ENCODE measurements at regions not wholly inside any gene's neighbourhood (a gene's known extent, or its start where the extent isn't known, plus 50 kb on each side); places are given as distances from the start of the nearest gene placed in this dataset.

DNA sequence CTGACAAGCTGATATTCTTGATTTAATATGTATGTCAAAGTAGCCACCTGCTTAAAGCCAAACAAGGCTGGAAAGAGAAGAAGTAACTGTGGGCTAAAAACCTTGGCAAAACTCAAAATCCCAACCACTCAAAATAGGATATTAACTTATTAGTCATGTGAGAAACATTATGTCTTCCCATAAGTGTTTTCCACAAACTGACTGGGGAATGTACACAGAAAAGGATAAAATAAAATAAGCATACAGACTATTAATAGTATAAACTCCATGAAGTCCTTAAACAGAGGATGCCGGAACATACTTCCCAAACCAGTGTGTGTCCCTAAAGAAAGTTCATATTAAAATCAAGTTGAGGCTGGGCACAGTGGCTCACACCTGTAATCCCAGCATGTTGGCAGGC lies 263.7 kb upstream of the THBS1 start:
- no peaks in the 10 kb centered on the region for H3K9me3 ChIP-seq (ENCODE audit: control insufficient read depth, low read length, poor library complexity, severe bottlenecking)
- H3K27ac Mint-ChIP-seq, result no peak overlapping the region
- H3K4me1 Mint-ChIP-seq, result no peaks in the 10 kb centered on the region
- DNase-seq (no peak), ATAC-seq (no peak)
- no peaks in the 10 kb centered on the region for H3K36me3 Mint-ChIP-seq (ENCODE audit: low read depth)
- peaks cover 27% of the 10 kb centered on the region for H3K27me3 Mint-ChIP-seq
- H3K4me3 Mint-ChIP-seq, result no peak overlapping the region

DNA sequence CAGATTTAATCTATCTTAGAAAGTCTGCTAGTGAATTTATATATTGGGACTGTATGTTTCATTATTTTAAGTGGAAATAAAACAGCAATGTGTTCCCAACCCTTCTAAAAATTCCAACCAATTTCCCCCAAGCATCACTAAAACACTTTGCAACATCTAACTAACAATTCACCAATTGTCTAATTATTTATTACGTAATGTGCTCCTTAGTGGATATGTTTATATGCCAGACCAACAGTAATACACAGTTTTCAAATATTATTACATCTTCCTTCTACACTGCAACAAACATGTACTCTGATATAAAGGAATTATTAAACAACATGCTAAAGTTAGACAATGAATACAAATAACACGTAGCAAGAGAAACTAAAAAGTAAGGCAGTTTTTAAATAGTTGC lies 262.6 kb upstream of the THBS1 start:
- Mint-ChIP-seq H3K27ac (no peak overlapping the region), H3K36me3 (ENCODE audit: low read depth) (no peaks in the 10 kb centered on the region), H3K4me3 (no peak overlapping the region), H3K27me3 (peaks cover 23% of the 10 kb centered on the region), H3K4me1 (no peaks in the 10 kb centered on the region)
- ATAC-seq (no peak), DNase-seq (no peak)
- no peaks in the 10 kb centered on the region for H3K9me3 ChIP-seq (ENCODE audit: control insufficient read depth, low read length, poor library complexity, severe bottlenecking)

- Mint-ChIP-seq H3K4me1 (no peaks in the 10 kb centered on the region), H3K27me3 (peaks cover 12% of the 10 kb centered on the region), H3K4me3 (no peak overlapping the region), H3K27ac (no peak overlapping the region), H3K36me3 (ENCODE audit: low read depth) (no peaks in the 10 kb centered on the region)
- no peak for ATAC-seq
- H3K9me3 ChIP-seq (ENCODE audit: control insufficient read depth, low read length, poor library complexity, severe bottlenecking), result no peaks in the 10 kb centered on the region
- DNase-seq, result no peak
These were observed 260.5 kb upstream of the THBS1 start for GRCh38 chr15:39320355-39320754.

DNA sequence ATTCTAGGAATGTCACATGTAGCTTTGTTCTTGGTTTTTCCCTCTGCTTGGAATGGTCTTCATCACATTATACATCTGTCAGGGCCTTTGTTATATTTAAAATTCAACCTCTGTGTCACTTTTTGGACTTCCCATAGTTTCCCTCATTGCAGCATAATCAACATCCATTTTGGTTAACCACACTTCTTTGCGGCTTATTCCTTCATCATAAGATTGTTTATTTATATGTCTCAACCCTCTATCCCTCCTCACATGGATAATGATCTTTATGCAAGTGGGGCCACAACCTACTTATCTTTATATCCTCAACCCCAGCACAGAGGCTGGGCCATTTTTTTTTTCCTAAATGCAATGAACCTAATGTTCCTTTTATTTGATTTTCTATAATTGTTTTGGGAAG lies 260.0 kb upstream of the THBS1 start:
- H3K36me3 Mint-ChIP-seq (ENCODE audit: low read depth), result no peaks in the 10 kb centered on the region
- H3K4me1 Mint-ChIP-seq, result no peaks in the 10 kb centered on the region
- no peak for ATAC-seq
- DNase-seq, result no peak
- no peak overlapping the region for H3K4me3 Mint-ChIP-seq
- H3K27ac Mint-ChIP-seq, result no peak overlapping the region
- peaks cover 17% of the 10 kb centered on the region for H3K27me3 Mint-ChIP-seq
- no peaks in the 10 kb centered on the region for H3K9me3 ChIP-seq (ENCODE audit: control insufficient read depth, low read length, poor library complexity, severe bottlenecking)

GRCh38 chr15:39321977-39322376 lies 258.9 kb upstream of the THBS1 start:
- no peaks in the 10 kb centered on the region for H3K9me3 ChIP-seq (ENCODE audit: control insufficient read depth, low read length, poor library complexity, severe bottlenecking)
- Mint-ChIP-seq H3K36me3 (ENCODE audit: low read depth) (no peaks in the 10 kb centered on the region), H3K4me1 (no peaks in the 10 kb centered on the region)

GRCh38 chr15:39323157-39323556 lies 257.7 kb upstream of the THBS1 start:
- ATAC-seq, result no peak

More at GRCh38 chr15:39321977-39322376, 258.9 kb upstream of the THBS1 start:
- DNase-seq (no peak), ATAC-seq (no peak)
- Mint-ChIP-seq H3K27me3 (peaks cover 28% of the 10 kb centered on the region), H3K4me3 (no peak overlapping the region), H3K27ac (no peak overlapping the region)

DNA sequence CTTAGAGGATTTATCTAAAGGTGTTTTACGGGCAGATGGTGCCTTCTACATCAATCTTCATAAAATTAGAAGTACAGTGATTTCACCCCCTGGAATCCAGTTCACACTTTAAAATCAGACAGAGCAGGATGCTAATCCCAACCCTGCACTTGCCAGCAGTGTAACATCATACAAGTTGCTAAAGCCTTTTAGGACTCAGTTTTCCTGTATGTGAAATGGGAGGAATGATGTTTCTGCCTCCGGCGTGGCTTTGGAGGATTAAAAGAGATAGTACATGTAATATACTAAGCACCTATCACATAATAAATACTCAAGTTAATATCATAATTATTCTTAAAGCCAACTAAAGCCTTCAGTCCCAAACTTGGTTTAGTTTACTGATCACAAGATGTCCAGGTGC lies 257.2 kb upstream of the THBS1 start:
- Mint-ChIP-seq H3K27me3 (peaks cover 30% of the 10 kb centered on the region), H3K4me1 (no peaks in the 10 kb centered on the region), H3K4me3 (no peak overlapping the region), H3K36me3 (ENCODE audit: low read depth) (no peaks in the 10 kb centered on the region), H3K27ac (no peak overlapping the region)
- no peaks in the 10 kb centered on the region for H3K9me3 ChIP-seq (ENCODE audit: control insufficient read depth, low read length, poor library complexity, severe bottlenecking)
- no peak for DNase-seq
- ATAC-seq, result no peak

More at GRCh38 chr15:39323157-39323556, 257.7 kb upstream of the THBS1 start:
- Mint-ChIP-seq H3K4me1 (no peaks in the 10 kb centered on the region), H3K27me3 (peaks cover 33% of the 10 kb centered on the region), H3K36me3 (ENCODE audit: low read depth) (no peaks in the 10 kb centered on the region), H3K27ac (no peak overlapping the region), H3K4me3 (no peak overlapping the region)
- H3K9me3 ChIP-seq (ENCODE audit: control insufficient read depth, low read length, poor library complexity, severe bottlenecking), result no peaks in the 10 kb centered on the region
- no peak for DNase-seq

GRCh38 chr15:39326306-39326975 lies 254.4 kb upstream of the THBS1 start:
- no peaks in the 10 kb centered on the region for H3K36me3 Mint-ChIP-seq (ENCODE audit: low read depth)
- no peaks in the 10 kb centered on the region for H3K9me3 ChIP-seq (ENCODE audit: control insufficient read depth, low read length, poor library complexity, severe bottlenecking)
- DNase-seq (no peak), ATAC-seq (no peak)
- no peak overlapping the region for H3K4me3 Mint-ChIP-seq
- H3K27me3 Mint-ChIP-seq, result peaks cover 49% of the 10 kb centered on the region
- no peak overlapping the region for H3K27ac Mint-ChIP-seq
- H3K4me1 Mint-ChIP-seq, result peaks cover 2% of the 10 kb centered on the region

- Mint-ChIP-seq H3K27ac (no peak overlapping the region), H3K4me3 (no peak overlapping the region), H3K36me3 (ENCODE audit: low read depth) (no peaks in the 10 kb centered on the region), H3K27me3 (peaks cover 52% of the 10 kb centered on the region), H3K4me1 (peaks cover 2% of the 10 kb centered on the region)
- peak; percentile 39 for ATAC-seq
- no peak for DNase-seq
- no peaks in the 10 kb centered on the region for H3K9me3 ChIP-seq (ENCODE audit: control insufficient read depth, low read length, poor library complexity, severe bottlenecking)
These were observed 253.7 kb upstream of the THBS1 start for GRCh38 chr15:39327005-39327730.

GRCh38 chr15:39330061-39330460 lies 250.8 kb upstream of the THBS1 start:
- DNase-seq (no peak), ATAC-seq (no peak)
- H3K4me3 Mint-ChIP-seq, result no peak overlapping the region
- H3K9me3 ChIP-seq (ENCODE audit: control insufficient read depth, low read length, poor library complexity, severe bottlenecking), result no peaks in the 10 kb centered on the region
- no peak overlapping the region for H3K27ac Mint-ChIP-seq
- no peaks in the 10 kb centered on the region for H3K36me3 Mint-ChIP-seq (ENCODE audit: low read depth)
- peaks cover 2% of the 10 kb centered on the region for H3K4me1 Mint-ChIP-seq
- H3K27me3 Mint-ChIP-seq, result peaks cover 64% of the 10 kb centered on the region

- Mint-ChIP-seq H3K27me3 (peaks cover 66% of the 10 kb centered on the region), H3K4me1 (peaks cover 2% of the 10 kb centered on the region), H3K4me3 (no peak overlapping the region), H3K36me3 (ENCODE audit: low read depth) (no peaks in the 10 kb centered on the region), H3K27ac (no peak overlapping the region)
- no peaks in the 10 kb centered on the region for H3K9me3 ChIP-seq (ENCODE audit: control insufficient read depth, low read length, poor library complexity, severe bottlenecking)
- DNase-seq (no peak), ATAC-seq (no peak)
These were observed 249.3 kb upstream of the THBS1 start for GRCh38 chr15:39331584-39331983.

DNA sequence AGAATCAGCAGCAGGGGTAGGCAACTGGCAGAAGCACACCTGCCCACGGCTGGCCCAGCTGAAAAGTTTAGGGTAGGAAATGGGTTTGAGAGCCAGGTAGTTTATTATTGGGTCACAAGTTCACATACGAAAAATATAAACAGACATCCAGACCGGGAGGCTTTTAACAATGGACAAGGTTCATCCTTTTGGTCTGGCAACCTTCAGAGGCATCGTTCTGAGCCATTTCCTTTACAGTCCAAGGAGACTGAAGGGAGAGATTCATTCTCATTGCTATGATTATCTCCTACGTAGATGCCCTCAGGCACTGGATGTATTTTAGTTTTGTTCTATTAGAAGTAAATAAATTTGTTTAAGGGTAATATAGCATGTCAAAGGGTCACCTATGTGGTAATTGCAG lies 248.0 kb upstream of the THBS1 start:
- peaks cover 2% of the 10 kb centered on the region for H3K4me1 Mint-ChIP-seq

DNA sequence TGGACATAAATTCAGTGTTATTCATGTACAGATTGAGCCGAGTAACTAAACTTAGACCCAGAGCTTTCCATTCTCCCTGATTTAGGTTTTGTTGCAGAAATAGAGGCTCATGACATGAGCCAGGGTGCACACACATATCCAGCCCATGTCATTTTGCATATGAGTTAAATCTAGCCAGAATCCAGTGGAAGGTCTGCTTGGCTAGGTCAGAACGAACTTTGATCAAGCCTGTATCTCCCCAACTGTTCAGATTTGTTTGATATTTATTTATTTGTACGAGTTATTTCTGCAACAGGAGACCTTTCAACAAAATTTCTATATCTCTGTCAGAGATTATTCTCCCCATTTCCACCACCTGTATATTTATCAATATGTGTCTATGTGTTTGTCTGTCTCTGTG lies 247.5 kb upstream of the THBS1 start:
- ATAC-seq, result no peak
- H3K9me3 ChIP-seq (ENCODE audit: control insufficient read depth, low read length, poor library complexity, severe bottlenecking), result no peaks in the 10 kb centered on the region
- Mint-ChIP-seq H3K36me3 (ENCODE audit: low read depth) (no peaks in the 10 kb centered on the region), H3K27ac (no peak overlapping the region), H3K27me3 (peaks cover 62% of the 10 kb centered on the region), H3K4me3 (no peak overlapping the region), H3K4me1 (peaks cover 2% of the 10 kb centered on the region)
- DNase-seq, result no peak

More for the DNA sequence above, 248.0 kb upstream of the THBS1 start:
- H3K27me3 Mint-ChIP-seq, result peaks cover 60% of the 10 kb centered on the region
- ATAC-seq (no peak), DNase-seq (no peak)
- no peaks in the 10 kb centered on the region for H3K9me3 ChIP-seq (ENCODE audit: control insufficient read depth, low read length, poor library complexity, severe bottlenecking)
- no peak overlapping the region for H3K27ac Mint-ChIP-seq
- H3K36me3 Mint-ChIP-seq (ENCODE audit: low read depth), result no peaks in the 10 kb centered on the region
- no peak overlapping the region for H3K4me3 Mint-ChIP-seq

DNA sequence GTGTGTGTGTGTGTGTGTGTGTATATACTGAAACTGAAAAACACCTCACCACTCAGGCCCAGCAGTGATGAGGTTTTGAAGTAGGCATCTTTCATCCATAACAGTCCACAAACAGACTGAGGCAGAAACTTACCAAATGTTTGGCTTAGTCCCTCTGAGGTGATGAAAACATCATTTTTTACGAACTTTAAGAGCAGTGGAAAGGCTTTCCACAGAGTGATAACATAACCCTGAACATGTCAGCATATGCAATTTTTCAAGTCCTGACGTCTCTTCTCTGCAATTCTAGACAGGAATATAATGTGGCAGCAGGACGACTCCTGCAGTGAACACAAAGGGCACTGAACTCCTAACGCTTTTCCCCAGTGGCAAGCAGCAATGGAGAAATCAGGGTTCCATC lies 247.0 kb upstream of the THBS1 start:
- ATAC-seq, result no peak
- Mint-ChIP-seq H3K4me1 (peaks cover 2% of the 10 kb centered on the region), H3K27ac (no peak overlapping the region), H3K4me3 (no peak overlapping the region), H3K36me3 (ENCODE audit: low read depth) (no peaks in the 10 kb centered on the region), H3K27me3 (peaks cover 63% of the 10 kb centered on the region)
- no peak for DNase-seq
- H3K9me3 ChIP-seq (ENCODE audit: control insufficient read depth, low read length, poor library complexity, severe bottlenecking), result no peaks in the 10 kb centered on the region
